ENCODE measurements at regions not wholly inside any gene's neighbourhood (a gene's known extent, or its start where the extent isn't known, plus 50 kb on each side); places are given as distances from the start of the nearest gene placed in this dataset.

- DNase-seq (ENCODE audit: low read depth, low spot score): no peak
Measured at GRCh38 chr3:59261009-59261408, 211.2 kb upstream of the CFAP20DC start.

GRCh38 chr3:59258550-59259260 is 208.9 kb upstream of the CFAP20DC start:
- no peak for DNase-seq (ENCODE audit: low read depth, low spot score)

- DNase-seq (ENCODE audit: low read depth, low spot score): no peak
Measured at GRCh38 chr3:59257506-59257905, 207.7 kb upstream of the CFAP20DC start.

GRCh38 chr3:59256230-59256629 is 206.4 kb upstream of the CFAP20DC start:
- DNase-seq (ENCODE audit: low read depth, low spot score): no peak

- DNase-seq (ENCODE audit: low read depth, low spot score): no peak
Measured at GRCh38 chr3:59254976-59255375, 205.2 kb upstream of the CFAP20DC start.

- no peak for DNase-seq (ENCODE audit: low read depth, low spot score)
Measured at GRCh38 chr3:59254433-59254832, 204.6 kb upstream of the CFAP20DC start.

- no peak for DNase-seq (ENCODE audit: low read depth, low spot score)
Measured at GRCh38 chr3:59253523-59253922, 203.7 kb upstream of the CFAP20DC start.

GRCh38 chr3:59251869-59252268 is 202.0 kb upstream of the CFAP20DC start:
- DNase-seq (ENCODE audit: low read depth, low spot score): no peak

GRCh38 chr3:59250600-59250999 is 200.8 kb upstream of the CFAP20DC start:
- DNase-seq (ENCODE audit: low read depth, low spot score): no peak

- DNase-seq (ENCODE audit: low read depth, low spot score): no peak
Measured at GRCh38 chr3:59249698-59250361, 200.0 kb upstream of the CFAP20DC start.

GRCh38 chr3:59249004-59249403 is 199.2 kb upstream of the CFAP20DC start:
- no peak for DNase-seq (ENCODE audit: low read depth, low spot score)

- DNase-seq (ENCODE audit: low read depth, low spot score): no peak
Measured at GRCh38 chr3:59247402-59247841, 197.6 kb upstream of the CFAP20DC start.

- DNase-seq (ENCODE audit: low read depth, low spot score): no peak
Measured at GRCh38 chr3:59246719-59247401, 197.0 kb upstream of the CFAP20DC start.

- DNase-seq (ENCODE audit: low read depth, low spot score): no peak
Measured at GRCh38 chr3:59245859-59246501, 196.2 kb upstream of the CFAP20DC start.

GRCh38 chr3:59245300-59245858 is 195.6 kb upstream of the CFAP20DC start:
- DNase-seq (ENCODE audit: low read depth, low spot score): no peak

GRCh38 chr3:59244343-59244742 is 194.5 kb upstream of the CFAP20DC start:
- DNase-seq (ENCODE audit: low read depth, low spot score): no peak

- no peak for DNase-seq (ENCODE audit: low read depth, low spot score)
Measured at GRCh38 chr3:59243476-59243875, 193.7 kb upstream of the CFAP20DC start.

GRCh38 chr3:59240666-59241255 is 190.9 kb upstream of the CFAP20DC start:
- DNase-seq (ENCODE audit: low read depth, low spot score): no peak

GRCh38 chr3:59237121-59237520 is 187.3 kb upstream of the CFAP20DC start:
- no peak for DNase-seq (ENCODE audit: low read depth, low spot score)

GRCh38 chr3:59235634-59236012 is 185.8 kb upstream of the CFAP20DC start:
- DNase-seq (ENCODE audit: low read depth, low spot score): no peak

- DNase-seq (ENCODE audit: low read depth, low spot score): no peak
Measured at GRCh38 chr3:59234884-59235633, 185.2 kb upstream of the CFAP20DC start.
